NCI-H2196 (cell line): ENCODE measurements at regions not wholly inside any gene's neighbourhood (a gene's known extent, or its start where the extent isn't known, plus 50 kb on each side); places are given as distances from the start of the nearest gene placed in this dataset.

Experiments
- DNase-seq: peaks from one replicate; lab custom pipeline; 2025; ENCODE audit not compliant: unreplicated experiment; lab: John Stamatoyannopoulos, UW

DNA sequence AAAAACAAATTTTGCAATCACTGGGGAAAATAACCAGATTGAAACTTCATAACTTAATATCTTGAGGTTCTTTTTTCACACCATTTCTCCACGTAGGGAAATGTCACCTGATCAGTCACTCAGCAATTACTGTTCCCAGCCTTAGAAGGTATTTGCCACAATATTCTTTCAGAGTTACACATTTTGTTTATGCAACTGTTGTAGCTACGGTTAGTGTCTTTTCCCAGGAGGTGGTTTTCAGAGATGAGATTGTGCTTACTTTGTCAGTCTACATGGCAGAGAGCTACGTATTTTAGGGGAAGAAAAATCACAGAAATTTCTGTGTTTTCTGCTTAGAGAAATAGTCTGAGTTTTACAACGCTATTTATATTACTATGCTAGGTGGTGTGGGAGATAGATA lies 792.8 kb upstream of the B3GALT2 start:
- DNase-seq = no peak

DNA sequence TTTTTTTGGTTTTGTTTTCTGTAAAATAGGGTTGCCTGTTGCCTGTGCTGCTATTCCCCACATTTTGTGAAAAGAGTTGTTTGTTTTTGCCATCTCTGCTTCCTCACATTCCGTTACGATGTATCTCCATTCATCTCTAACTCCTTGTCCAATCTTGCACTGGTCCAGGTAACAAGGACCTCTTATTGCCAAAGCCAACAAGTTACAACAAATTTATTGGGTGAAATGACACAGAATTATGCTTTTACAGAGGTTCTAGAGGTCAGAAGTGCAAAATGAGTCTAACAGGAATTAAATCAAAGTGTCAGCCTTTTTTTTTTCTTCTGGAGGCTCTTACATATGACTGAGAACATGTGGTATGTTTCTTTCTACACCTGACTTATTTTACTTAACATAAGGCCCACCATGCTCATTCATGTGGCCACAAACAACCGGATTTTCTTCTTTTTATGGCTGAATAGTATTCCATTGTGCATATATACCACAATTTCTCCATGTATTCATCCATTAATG lies 787.9 kb upstream of the B3GALT2 start:
- DNase-seq = no peak

DNA sequence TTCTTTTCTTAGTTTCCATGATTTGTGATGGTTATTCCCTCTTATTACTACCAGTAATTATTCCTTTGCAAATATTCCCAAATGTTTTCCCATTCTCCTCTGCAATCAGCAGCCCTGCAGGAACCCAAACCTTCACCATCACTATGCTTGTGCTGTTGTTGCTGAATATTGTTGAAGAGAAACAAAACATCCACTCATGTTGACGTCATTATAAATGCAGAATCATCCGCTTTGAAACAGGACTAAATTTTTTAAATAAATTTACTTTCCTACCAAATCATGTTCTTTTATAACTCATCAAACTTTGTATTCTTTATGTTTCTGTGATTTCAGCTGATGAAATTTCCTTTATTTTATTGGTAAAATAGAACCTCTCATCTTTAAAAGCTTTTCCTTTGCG lies 787.0 kb upstream of the B3GALT2 start:
- no peak for DNase-seq

DNA sequence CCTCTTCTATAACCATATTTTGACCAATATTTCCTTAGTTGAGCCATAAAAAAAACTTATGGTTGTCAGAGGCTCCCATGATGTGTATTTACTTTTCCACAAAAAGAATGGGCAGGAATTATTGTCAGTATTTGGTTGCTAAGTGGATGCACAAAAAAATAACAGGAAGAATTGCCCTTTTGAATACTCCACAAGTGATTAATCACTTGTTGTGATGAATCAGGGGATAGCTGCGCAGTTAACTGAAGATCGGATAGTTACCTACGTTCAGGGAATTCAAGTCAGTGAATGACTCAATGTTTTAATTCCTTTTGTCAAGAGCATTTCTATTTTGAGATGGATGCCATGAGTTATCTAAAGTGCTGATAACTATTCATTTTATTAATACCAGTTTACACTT lies 785.2 kb upstream of the B3GALT2 start:
- DNase-seq = no peak

DNA sequence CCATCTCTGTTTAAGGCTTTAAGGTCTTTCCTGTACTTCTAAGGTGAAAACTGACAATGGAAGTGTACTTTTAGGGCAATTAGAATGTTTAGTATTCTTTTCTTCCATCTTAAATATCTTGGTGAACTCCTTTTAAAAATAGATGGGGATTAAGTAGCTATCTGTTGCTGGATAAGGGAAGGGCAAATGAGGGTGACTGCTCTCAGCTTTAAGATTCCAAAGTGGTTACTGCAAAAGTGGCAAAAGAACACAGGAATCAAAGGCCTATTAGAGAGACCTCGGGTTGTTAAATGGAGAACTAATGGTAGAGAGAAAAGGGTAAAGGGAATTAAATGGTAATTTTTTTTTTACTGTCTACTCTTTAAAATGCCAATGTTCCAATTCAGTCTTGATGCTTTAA lies 774.1 kb upstream of the B3GALT2 start:
- no peak for DNase-seq

DNA sequence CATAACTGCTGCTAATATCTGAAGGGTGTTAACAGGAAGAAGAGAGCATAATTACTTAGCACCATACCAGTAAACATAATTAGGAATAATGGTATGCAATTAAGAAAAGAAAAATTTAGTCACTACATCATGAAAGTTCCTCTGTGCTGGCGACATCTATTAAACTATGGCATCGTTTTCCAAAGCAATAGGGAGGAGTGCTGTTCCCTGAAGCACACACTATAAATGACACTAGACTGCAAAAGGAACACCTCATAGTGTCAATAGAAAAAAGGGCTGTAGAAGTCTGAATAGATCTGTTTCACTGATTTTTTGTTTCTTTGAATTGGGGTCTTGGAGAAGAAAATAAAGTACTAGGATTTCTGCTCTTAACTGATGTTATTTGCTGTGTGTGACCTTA lies 773.6 kb upstream of the B3GALT2 start:
- no peak for DNase-seq

DNA sequence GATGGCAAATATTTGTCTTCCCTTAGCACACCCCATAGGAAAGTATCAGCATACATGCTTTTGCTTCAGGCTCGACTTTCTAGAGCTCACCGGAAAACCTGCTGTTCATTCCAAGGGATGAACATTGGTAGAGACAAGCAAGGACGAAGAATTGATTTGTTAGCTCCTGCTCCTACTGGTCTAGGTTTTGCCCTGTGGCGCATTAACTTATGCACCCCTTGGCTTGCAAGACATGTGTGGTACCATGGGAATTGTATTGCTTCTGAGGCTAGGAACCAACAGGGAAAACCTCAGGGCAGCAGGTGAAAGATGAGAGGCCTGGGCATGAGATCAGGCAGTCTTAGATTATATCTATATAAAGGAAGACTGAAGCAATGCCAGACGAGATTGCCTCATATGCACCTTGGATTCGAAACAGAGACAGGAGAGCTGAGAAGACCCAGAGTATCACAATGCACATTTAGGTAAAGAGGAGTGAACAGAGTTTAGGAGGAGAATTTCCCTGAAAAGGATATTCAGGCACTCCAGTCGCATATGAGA lies 771.2 kb upstream of the B3GALT2 start:
- DNase-seq = no peak

DNA sequence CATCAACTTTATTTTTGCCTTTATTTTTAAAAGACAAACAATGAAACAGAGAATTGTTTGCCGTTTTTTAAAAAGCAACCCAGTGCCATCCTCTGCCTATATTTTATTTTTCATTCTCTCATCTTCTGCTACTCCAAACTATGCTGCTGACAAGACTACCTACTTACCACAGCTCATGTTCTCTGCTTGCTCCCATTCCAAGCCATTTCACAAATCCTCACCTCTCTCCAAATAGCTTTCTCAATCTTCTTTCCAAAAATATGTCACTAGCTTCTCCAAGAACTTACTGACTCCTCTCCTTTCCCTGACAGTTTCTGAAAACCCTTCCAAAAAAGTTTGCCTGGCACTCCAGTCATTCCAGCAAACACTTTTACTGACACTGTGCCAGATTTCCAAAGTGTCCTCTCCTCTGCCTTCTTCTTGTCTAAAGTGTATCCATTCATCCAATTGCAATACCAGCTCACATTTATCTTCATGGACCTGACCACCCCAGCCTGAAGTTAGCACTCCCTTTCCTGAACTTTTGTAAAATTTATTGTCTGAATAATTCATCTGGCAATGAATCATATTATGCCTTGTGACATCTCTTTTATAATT lies 766.5 kb upstream of the B3GALT2 start:
- no peak for DNase-seq

DNA sequence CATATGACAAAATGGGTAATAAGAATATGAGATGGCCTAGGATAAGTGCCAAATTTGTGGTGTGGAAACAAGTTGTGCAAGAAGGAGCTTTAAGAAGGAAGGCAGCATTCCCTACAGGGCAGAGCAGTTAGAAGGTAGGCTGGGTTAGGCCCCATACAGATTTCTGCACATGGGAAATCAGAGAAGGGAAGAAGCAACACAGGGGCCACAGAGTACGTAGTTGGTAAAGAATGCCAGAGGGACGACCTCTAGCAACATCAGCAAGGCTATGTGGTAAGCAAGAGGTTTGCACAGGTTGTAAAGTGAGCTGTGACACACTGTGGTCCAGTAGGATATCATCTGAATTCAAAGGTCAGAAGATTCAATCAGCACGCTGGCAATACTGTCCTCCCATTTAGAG lies 765.6 kb upstream of the B3GALT2 start:
- no peak for DNase-seq

DNA sequence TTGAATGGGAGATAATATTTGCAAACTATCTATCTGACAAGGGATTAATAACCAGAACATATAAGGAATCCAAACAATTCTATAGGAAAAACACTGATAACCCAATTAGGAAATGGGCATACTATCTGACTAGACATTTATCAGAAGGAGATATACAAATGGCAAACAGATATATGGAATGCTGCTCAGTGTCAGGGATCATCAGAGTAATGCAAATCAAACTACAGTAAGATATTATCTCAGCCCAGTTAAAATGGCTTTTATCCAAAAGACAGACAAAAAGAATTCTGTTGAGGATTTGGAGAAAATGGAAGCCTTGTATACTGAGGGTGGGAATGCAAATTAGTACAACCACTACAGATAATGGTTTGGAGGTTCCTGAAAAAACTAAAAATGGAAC lies 758.0 kb upstream of the B3GALT2 start:
- no peak for DNase-seq

DNA sequence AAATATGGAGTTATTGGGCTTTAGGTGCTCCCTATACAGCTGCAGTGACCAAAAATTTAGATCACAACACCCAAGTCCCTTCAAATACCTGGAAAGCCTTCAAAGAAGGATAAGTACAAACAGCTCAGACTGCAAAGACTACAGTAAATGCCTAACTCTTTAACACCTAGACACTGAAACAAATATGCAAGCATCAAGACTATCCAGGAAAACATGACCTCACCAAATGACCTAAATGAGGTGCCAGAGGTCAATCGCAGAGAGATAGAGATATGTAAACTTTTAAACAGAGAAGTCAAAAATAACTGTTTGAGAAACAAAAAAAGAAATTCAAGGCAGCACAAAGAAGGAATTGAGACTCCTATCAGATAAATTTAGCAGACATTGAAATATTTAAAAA lies 753.8 kb upstream of the B3GALT2 start:
- DNase-seq = no peak

DNA sequence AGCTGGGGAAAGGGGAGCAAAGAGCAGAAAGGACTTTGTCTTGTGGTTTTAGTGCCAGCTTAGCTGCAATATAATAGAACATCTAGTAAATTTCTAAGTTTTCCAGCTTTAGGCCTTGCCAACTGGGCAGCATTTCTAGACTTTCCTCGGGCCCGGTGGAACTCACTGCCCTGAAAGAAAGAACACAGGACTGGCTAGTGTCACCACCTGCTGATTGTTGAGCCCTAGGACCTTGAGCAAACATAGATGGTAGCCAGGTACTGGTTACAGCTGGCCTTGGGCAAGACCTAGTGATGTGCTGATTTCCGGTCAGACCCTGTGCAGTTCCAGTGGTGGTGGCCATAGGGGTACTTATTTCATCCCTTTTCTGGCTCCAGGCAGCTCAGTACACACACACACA lies 753.2 kb upstream of the B3GALT2 start:
- DNase-seq = no peak

DNA sequence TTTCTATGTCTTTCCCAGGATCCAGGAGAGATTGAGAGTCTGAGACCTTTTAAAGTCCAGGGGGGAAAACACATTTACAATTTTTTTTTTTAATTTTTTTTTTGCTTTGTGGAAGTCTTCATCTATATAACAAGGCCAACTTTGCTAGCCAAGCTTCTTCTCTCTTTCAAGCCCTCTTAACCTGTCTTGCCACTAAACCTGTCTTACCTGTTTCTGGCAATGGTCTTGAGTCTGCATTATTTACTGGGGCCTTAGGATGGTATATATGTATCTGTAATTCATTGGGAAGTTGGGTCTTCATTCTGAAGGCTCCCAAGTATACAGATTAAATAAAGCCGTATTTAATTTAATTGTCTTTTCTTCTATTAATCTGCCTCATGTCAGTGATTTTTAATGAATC lies 750.9 kb upstream of the B3GALT2 start:
- no peak for DNase-seq

DNA sequence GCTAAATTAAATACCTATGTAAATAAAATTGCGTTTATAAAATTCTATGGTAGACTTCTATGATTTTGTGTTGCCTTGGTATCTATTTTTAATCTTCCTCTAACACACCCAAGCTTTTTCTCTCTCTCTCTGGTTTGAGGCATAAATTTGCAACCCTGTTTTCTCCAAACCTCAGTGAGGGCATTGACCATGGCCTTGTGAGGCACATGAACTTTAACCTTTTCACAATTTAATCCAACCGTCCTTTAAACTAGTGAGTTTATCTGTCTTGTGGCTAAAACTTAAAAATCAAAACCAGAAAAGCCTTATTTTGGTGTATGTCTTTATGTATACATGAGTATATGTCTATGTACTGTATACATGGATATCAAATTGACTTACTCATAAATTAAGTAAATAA lies 746.6 kb upstream of the B3GALT2 start:
- no peak for DNase-seq

DNA sequence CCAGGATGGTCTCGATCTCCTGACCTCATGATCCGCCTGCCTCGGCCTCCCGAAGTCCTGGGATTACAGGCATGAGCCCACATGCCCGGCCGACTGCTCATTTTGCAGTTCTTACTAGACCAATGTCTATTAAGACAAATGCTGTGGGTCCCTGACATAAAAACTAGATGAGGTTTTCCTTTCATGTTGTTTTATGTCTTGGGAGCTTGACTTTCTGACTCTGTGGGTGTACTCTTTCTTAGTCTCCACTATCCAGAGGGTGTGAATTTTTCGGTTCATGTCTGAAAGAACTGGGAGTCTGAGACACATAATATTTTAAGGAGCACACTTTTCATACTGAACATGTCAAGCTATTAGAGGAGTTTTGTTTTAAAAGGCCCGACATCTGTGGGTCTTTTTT lies 744.9 kb upstream of the B3GALT2 start:
- DNase-seq = no peak

DNA sequence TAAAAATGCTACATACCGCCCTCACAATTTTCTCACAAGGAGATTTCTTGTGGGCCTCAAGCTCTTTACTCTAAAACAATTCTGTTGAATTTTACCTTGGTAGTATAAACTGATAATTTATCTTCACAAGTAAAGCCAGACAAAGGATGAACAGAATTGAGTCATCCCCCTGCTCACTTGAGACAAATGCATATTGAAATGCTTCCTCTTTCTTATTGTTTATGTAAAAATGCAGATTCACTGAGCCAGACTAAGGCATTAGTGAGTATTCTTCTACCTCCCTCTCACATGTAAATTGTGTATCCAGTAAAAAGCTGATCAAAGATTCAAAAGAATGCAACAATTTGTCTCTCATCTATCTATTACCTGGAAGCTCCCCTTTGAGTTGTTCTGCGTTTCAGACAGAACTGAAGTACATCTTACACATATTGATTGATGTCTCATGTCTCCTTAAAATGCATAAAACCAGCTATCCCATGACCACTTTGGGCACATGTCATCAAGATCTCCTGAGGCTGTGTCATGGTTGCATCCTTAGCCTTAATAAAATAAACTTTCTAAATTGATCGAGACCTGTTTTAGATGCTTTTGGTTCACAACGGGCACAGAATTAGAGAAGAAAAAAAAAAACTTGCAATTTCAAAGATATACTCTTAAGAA lies 743.1 kb upstream of the B3GALT2 start:
- no peak for DNase-seq

DNA sequence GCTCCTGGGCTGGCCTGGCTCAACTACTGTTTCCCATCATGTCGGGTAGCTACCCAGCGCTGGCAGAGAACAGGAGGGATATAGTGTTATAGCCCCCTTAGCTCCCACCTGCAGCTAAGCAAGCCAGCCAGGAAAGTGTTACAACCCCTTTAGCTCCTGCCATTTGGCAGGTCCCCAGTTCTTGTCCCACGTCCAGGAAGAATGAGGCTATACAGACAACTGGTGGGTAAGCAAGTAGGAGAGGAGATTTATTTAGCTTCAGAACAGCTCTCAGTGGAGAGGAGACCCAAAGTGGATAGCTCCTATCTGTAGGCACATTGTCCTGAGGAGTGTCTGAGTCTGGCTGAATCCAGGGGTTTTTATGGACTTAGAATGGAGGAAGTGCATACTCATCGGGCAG lies 741.1 kb upstream of the B3GALT2 start:
- no peak for DNase-seq

DNA sequence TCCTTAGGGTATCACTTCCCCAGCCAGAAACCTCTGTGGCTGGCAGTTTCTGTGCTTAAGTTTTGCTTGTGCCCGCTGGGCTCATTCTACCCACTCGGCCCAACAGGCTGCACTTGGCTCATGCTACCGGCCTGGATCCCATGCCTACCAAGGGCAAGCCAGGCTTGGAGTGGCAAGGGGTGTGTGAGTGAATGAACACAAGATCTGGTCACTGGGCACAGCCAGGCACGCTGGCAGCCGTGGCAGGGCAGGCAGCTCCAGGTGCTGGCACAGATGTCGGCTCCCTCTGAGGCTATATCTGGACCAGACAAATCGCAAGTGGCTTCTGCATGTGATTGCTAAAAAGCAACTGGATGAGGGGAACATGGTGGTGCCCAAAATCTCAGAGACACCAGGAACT lies 740.5 kb upstream of the B3GALT2 start:
- DNase-seq = no peak

DNA sequence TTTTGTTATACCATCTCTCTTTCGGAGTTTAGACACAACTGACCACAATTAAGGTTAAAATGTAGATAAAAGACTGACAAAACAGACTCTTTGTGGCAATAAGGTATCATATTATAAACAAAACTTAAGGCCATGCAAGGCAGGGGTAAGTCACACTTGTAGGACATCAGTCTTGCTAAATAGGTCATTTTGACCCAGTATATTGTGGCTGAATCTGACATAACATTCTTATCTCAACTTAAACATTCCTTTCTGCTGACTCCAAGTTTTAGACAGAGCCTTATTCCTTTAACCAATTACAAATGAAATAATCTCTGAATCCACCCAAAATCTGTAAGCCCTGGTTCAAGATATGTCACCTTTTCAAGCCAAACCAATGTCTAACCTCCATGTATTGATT lies 733.4 kb upstream of the B3GALT2 start:
- no peak for DNase-seq

DNA sequence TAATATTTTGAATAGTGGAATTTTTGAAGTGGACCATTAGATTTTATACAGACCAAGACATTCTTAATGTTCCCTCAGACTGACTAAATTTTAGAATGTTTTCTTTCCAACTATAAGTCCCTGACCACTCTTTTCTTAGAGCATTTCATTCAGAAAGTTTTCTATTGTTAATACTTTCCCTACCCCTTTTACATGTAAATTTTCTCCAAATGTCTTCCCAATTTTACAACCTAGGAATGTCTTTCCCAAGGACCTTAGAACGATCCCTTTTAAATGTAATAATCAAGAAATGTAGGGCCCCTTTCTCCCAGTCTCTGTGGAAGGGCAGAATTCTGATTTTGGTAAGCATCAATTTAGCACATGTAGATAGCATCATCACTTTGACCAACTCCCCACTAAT lies 730.0 kb upstream of the B3GALT2 start:
- no peak for DNase-seq

DNA sequence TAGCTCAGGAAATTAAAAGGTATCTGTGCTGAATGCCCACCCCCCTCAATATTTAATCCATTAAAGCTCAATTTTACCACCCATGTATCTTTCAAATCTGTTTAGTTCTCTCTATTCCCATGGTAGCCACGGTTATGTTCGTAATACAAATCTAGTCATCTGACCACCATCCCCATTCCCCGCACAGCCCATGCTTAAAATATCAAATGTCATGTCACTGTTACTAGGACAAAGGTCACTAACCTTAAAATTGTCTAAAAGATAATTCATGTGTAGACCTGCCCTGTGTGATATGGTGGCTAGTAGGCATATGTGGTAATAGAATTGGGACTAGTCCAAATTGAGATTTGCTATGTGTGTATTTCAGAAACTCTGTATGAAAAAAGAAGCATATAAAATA lies 728.5 kb upstream of the B3GALT2 start:
- DNase-seq = no peak

DNA sequence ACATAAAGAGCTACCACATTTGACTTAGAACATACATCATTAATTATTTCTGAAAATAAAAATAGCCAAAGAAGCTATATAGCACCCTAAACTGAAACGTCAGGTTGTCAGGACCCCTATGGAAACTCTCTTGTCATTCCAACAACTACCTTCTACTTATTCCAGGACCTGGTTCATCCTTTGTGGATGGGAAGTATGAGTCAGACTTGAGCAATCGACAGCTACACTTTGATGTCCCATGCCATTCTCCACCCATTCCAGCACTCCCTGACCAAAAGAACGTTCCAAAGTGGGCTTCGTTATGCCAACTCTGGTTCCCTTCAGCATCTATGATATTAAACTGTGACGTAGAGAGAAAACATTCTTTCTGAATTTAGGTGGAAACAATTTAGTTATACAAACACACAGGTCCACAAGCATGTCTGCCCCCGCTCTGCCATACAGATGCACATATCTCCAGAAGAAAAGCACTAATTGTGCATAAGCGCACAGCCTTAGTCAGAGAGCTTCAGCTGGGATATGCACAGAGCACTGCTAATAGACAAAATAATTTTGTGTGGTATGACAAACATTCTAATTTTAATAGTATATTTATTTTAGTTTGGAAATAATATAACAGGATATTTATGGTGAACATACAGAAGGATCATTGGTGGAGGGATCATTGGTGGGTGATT lies 723.1 kb upstream of the B3GALT2 start:
- DNase-seq = no peak
